ENCODE measurements at regions not wholly inside any gene's neighbourhood (a gene's known extent, or its start where the extent isn't known, plus 50 kb on each side); places are given as distances from the start of the nearest gene placed in this dataset.

DNA sequence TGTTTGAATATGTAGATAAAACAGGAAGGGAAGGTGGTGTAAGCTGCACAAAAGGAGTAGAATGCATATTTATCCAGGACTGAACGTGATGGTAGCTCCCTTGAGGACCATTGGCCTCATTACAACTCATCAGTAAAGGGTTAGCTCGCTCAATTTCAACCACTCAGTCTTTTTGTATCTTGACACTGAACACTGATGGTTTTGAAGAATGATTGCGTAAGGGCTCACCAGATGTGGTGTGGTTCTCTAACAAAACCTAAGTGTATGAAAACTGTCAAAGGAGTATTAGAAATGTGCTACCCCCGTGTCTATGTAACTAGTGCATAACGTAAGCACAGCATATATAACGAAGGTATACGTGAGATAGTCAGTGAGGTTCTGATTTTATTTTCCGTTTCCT lies 272.4 kb upstream of the THSD7B start:
- H3K4me3 ChIP-seq (ENCODE audit: low read depth, low read length): no peak overlapping the region
- in situ Hi-C loops (cut with HindIII; ENCODE audit: low sequenced_read_pairs): no loop called here
- DNase-seq (ENCODE audit: low read depth, low spot score): no peak

DNA sequence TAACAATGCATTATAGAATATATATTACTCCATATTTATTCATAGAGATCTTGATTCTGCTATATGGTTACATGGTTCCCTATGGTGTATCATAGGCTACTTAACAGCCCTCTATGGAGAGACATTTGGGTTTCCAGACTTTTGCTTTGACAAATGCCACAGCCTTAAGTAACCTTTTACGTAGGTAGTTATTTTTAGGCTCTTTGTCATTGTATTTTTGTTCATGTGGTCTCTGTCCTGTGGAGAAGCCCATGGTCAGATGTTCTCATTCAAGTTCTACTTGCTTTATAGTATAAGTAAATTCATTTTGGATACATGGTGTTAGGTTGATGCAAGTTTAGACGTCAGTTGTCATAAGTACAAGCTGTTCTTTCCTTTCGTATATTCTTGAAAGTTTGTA lies 275.2 kb upstream of the THSD7B start:
- no peak overlapping the region for H3K4me3 ChIP-seq (ENCODE audit: low read depth, low read length)
- no peak for DNase-seq (ENCODE audit: low read depth, low spot score)
- TF ChIP-seq, protein P1, sequence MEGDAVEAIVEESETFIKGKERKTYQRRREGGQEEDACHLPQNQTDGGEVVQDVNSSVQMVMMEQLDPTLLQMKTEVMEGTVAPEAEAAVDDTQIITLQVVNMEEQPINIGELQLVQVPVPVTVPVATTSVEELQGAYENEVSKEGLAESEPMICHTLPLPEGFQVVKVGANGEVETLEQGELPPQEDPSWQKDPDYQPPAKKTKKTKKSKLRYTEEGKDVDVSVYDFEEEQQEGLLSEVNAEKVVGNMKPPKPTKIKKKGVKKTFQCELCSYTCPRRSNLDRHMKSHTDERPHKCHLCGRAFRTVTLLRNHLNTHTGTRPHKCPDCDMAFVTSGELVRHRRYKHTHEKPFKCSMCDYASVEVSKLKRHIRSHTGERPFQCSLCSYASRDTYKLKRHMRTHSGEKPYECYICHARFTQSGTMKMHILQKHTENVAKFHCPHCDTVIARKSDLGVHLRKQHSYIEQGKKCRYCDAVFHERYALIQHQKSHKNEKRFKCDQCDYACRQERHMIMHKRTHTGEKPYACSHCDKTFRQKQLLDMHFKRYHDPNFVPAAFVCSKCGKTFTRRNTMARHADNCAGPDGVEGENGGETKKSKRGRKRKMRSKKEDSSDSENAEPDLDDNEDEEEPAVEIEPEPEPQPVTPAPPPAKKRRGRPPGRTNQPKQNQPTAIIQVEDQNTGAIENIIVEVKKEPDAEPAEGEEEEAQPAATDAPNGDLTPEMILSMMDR (IDR thresholded peaks at IDR 0.05; ENCODE audit: low read depth, low read length): no peak
- in situ Hi-C loops (cut with HindIII; ENCODE audit: low sequenced_read_pairs): no loop called here

More for the DNA sequence above, 272.4 kb upstream of the THSD7B start:
- TF ChIP-seq, protein P1 (IDR thresholded peaks at IDR 0.05; ENCODE audit: low read depth, low read length): no peak

DNA sequence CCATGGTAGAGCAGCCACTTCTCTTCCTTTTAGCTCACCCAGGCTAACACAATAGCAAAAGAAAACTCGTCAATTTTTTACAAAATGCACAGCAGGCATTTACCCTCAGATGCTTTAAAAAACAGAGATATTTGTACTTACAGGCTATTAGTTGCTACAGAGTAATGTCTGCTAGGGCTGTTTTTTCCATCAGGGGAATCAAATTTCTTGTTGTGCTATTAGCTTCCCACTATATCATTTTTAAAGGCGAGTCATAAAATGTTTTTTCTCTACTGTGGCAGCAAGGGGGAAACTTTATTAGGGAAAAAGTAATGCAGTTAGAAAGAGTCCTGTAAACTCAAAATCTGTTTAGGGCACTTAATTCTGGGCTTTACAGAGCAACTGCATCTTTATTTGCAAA lies 277.9 kb upstream of the THSD7B start:
- H3K4me3 ChIP-seq (ENCODE audit: low read depth, low read length): no peak overlapping the region
- in situ Hi-C loops (cut with HindIII; ENCODE audit: low sequenced_read_pairs): no loop called here
- no peak for DNase-seq (ENCODE audit: low read depth, low spot score)
- TF ChIP-seq, protein P1 (IDR thresholded peaks at IDR 0.05; ENCODE audit: low read depth, low read length): no peak

DNA sequence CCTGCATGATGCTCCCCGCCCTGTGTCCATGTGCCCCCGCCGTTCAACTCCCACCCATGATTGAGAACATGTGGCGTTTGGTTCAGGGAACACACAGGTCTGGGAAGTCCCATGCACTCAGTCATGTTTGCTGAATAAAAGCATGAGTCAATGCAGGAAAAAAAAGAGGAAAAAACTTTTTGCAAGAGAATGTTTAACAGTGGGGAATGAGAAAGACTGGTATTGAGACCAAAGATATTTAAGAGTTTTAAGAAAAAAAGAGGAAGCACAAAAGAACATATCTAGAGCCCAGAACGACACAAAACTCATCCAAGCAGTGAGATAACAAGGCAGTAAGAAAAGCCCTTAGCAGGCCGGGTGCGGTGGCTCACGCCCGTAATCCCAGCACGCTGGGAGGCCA lies 279.2 kb upstream of the THSD7B start:
- TF ChIP-seq, protein P1 (IDR thresholded peaks at IDR 0.05; ENCODE audit: low read depth, low read length): no peak
- no peak overlapping the region for H3K4me3 ChIP-seq (ENCODE audit: low read depth, low read length)
- DNase-seq (ENCODE audit: low read depth, low spot score): no peak
- in situ Hi-C loops (cut with HindIII; ENCODE audit: low sequenced_read_pairs): no loop called here

DNA sequence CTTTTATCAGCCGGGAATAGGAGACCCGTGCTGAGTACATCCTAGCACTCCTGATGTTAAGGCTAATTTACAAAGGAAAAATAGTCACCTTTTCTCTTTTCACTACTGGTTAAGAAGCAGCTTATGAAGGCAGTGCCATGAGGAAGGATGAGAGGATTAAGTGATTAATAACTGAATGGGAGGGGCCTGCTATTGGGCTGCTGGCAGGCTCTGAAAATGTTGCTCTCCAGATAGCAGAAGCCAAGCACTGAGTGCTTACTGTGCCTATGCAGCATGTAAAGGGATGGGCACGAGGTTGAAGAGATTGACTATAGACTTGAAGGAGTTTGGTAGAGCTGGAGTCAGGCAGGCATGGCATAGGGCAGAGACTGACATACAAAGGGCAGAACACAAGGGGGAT lies 282.4 kb upstream of the THSD7B start:
- DNase-seq (ENCODE audit: low read depth, low spot score): no peak
- no peak overlapping the region for H3K4me3 ChIP-seq (ENCODE audit: low read depth, low read length)
- TF ChIP-seq, protein P1 (IDR thresholded peaks at IDR 0.05; ENCODE audit: low read depth, low read length): no peak
- in situ Hi-C loops (cut with HindIII; ENCODE audit: low sequenced_read_pairs): no loop called here

DNA sequence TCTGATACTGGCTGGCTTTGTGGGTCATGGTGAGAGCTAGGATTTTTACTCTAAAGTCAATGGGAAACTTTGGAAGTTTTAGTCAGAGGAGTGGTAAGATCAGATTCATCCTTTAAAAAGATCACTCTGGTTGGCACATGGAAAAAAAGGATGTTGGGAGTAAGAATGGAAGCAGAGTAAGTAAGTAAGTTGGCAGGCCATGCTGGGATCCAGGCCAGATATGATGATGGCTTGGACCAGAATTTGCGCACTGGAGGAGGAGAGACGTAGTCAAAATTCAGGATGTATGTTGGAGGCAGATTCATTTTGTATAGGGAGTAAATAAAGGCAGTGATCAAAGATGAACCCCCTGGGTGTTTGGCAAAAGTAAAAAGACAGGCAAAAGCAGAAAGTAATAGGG lies 283.3 kb upstream of the THSD7B start:
- TF ChIP-seq, protein P1 (IDR thresholded peaks at IDR 0.05; ENCODE audit: low read depth, low read length): no peak
- no peak for DNase-seq (ENCODE audit: low read depth, low spot score)
- in situ Hi-C loops (cut with HindIII; ENCODE audit: low sequenced_read_pairs): no loop called here
- no peak overlapping the region for H3K4me3 ChIP-seq (ENCODE audit: low read depth, low read length)

DNA sequence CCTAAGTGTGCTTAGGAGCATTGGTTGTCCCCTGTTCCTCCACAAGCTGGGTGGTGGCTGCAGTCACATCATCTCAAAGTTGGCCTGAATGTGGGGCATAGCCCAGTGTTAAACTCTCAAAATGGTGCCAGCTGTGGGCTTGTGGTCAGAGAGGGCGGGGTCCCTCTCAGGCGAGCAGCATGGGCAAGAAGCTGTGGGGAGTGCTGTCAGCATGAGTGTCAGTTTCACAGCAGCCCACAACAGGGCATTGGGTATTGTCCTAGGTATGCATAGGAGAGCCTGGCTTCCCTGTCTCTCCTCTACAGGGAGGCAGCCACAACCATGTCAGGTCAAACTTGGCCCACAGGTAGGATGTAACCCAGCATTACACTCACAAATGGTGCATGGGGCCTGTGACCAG lies 285.6 kb upstream of the THSD7B start:
- TF ChIP-seq, protein P1 (IDR thresholded peaks at IDR 0.05; ENCODE audit: low read depth, low read length): no peak
- in situ Hi-C loops (cut with HindIII; ENCODE audit: low sequenced_read_pairs): no loop called here
- H3K4me3 ChIP-seq (ENCODE audit: low read depth, low read length): no peak overlapping the region
- DNase-seq (ENCODE audit: low read depth, low spot score): no peak

Measured in astrocyte of the spinal cord (primary cell).